WERI-Rb-1 (cell line): ENCODE measurements at regions not wholly inside any gene's neighbourhood (a gene's known extent, or its start where the extent isn't known, plus 50 kb on each side); places are given as distances from the start of the nearest gene placed in this dataset.
A peak's percentile ranks its signal among the peaks of the same experiment; 100 is the strongest.

ENCODE experiments used
- DNase-seq: peaks from one replicate; pipeline ENCODE4 v3.0.0-alpha.2; 2020
- H3K27ac ChIP-seq: fragments of 250-450 bp; sonication (Bioruptor Pico); 2 replicates; pipeline ENCODE4 v1.5.1; 2020; ENCODE audit warnings: mild to moderate bottlenecking, moderate library complexity
- H3K27me3 ChIP-seq: fragments of 250-450 bp; sonication (Bioruptor Pico); 2 replicates; pipeline ENCODE4 v1.5.1; 2021; ENCODE audit warnings: mild to moderate bottlenecking, low read depth, moderate library complexity; ENCODE audit not compliant: insufficient read depth, severe bottlenecking
- H3K36me3 ChIP-seq: fragments of 250-450 bp; sonication (Bioruptor Pico); 2 replicates; pipeline ENCODE4 v1.5.1; 2020; ENCODE audit warnings: mild to moderate bottlenecking, moderate library complexity
- H3K4me3 ChIP-seq: 2 replicates; pipeline ENCODE4 v1.5.1; 2011; ENCODE audit warnings: low read depth, mild to moderate bottlenecking, control low read depth, low read length
- H3K9me3 ChIP-seq: fragments of 250-450 bp; sonication (Bioruptor Pico); 2 replicates; pipeline ENCODE4 v1.5.1; 2021; ENCODE audit warnings: mild to moderate bottlenecking, moderate library complexity; ENCODE audit not compliant: severe bottlenecking
- CTCF ChIP-seq: IDR thresholded peaks from 2 replicates; pipeline ENCODE4 v1.5.1; 2011; ENCODE audit warnings: low read depth, mild to moderate bottlenecking, control low read depth, inconsistent platforms, low read length

- Histone ChIP-seq H3K27me3 (no peaks in the 10 kb centered on the region), H3K4me3 (no peak overlapping the region), H3K36me3 (no peaks in the 10 kb centered on the region), H3K9me3 (no peaks in the 10 kb centered on the region), H3K27ac (no peak overlapping the region)
- no peak for DNase-seq
- TF ChIP-seq CTCF: no peak
Measured at GRCh38 chr4:175380841-175381240, 431.2 kb downstream of the GPM6A start.

- H3K27ac ChIP-seq: no peak overlapping the region
- H3K36me3 ChIP-seq: no peaks in the 10 kb centered on the region
- no peaks in the 10 kb centered on the region for H3K9me3 ChIP-seq
- no peak for TF ChIP-seq CTCF
- no peak for DNase-seq
- no peaks in the 10 kb centered on the region for H3K27me3 ChIP-seq
- no peak overlapping the region for H3K4me3 ChIP-seq
Measured at GRCh38 chr4:175385797-175386196, 426.3 kb downstream of the GPM6A start.

GRCh38 chr4:175386776-175387507 lies 425.1 kb downstream of the GPM6A start:
- Histone ChIP-seq H3K36me3 (no peaks in the 10 kb centered on the region), H3K4me3 (no peak overlapping the region), H3K9me3 (no peaks in the 10 kb centered on the region), H3K27ac (peak overlapping the region; percentile 75), H3K27me3 (no peaks in the 10 kb centered on the region)
- TF ChIP-seq CTCF: no peak
- peak; percentile 99 for DNase-seq

- Histone ChIP-seq H3K27ac (no peak overlapping the region), H3K27me3 (no peaks in the 10 kb centered on the region), H3K36me3 (no peaks in the 10 kb centered on the region), H3K4me3 (no peak overlapping the region), H3K9me3 (no peaks in the 10 kb centered on the region)
- TF ChIP-seq CTCF: no peak
- DNase-seq: no peak
Measured at GRCh38 chr4:175394208-175394607, 417.9 kb downstream of the GPM6A start.

- H3K36me3 ChIP-seq: no peaks in the 10 kb centered on the region
- no peaks in the 10 kb centered on the region for H3K9me3 ChIP-seq
- TF ChIP-seq CTCF: no peak
- no peaks in the 10 kb centered on the region for H3K27me3 ChIP-seq
- no peak overlapping the region for H3K27ac ChIP-seq
- no peak for DNase-seq
- H3K4me3 ChIP-seq: no peak overlapping the region
Measured at GRCh38 chr4:175405961-175406360, 406.1 kb downstream of the GPM6A start.

GRCh38 chr4:175407926-175408325 lies 404.1 kb downstream of the GPM6A start:
- no peaks in the 10 kb centered on the region for H3K36me3 ChIP-seq
- H3K4me3 ChIP-seq: no peak overlapping the region
- TF ChIP-seq CTCF: no peak
- no peak overlapping the region for H3K27ac ChIP-seq
- H3K9me3 ChIP-seq: no peaks in the 10 kb centered on the region
- no peaks in the 10 kb centered on the region for H3K27me3 ChIP-seq
- no peak for DNase-seq
